Panc1 (cell line): ENCODE measurements at regions not wholly inside any gene's neighbourhood (a gene's known extent, or its start where the extent isn't known, plus 50 kb on each side); places are given as distances from the start of the nearest gene placed in this dataset.

Source experiments
- ATAC-seq: fragments of 200-7000 bp; cut with Tn5 transposase; 2 replicates; pipeline ENCODE4 v1.9.1; 2020; ENCODE audit warnings: mild to moderate bottlenecking, moderate library complexity
- BruUV-seq: library from RNA; stranded (reverse); fragments of 400-500 nt; replicated peaks from 2 replicates; lab custom pipeline; 2021; lab: Mats Ljungman, UMichigan
- CTCF ChIA-PET: fragments of 300-600 bp; sonication (Branson Sonifier 250); formaldehyde crosslinking; loops from one replicate; lab custom pipeline; 2022; ENCODE audit warnings: antibody characterized with exemption; lab: Charles Lee
- POLR2A ChIA-PET: fragments of 300-600 bp; sonication (Branson Sonifier 250); formaldehyde crosslinking; loops from one replicate; lab custom pipeline; 2022; ENCODE audit warnings: antibody characterized with exemption; lab: Charles Lee
- DNase-seq: peaks from one replicate; pipeline ENCODE4 v3.0.0-alpha.2; 2010; ENCODE audit warnings: low read depth, low spot score
- H3K27ac ChIP-seq: 2 replicates; pipeline ENCODE4 v1.5.1; 2011; ENCODE audit warnings: mild to moderate bottlenecking, low read length, inconsistent platforms
- H3K27me3 ChIP-seq: fragments of 200-500 bp; sonication (Bioruptor generic); 2 replicates; pipeline ENCODE4 v1.6.0; 2014; ENCODE audit warnings: low read length, inconsistent platforms; ENCODE audit not compliant: control insufficient read depth, insufficient read depth
- H3K36me3 ChIP-seq: fragments of 200-500 bp; sonication (Bioruptor generic); 2 replicates; pipeline ENCODE4 v1.5.1; 2014; ENCODE audit warnings: inconsistent platforms, mild to moderate bottlenecking, low read length, moderate library complexity; ENCODE audit not compliant: control insufficient read depth, insufficient read depth
- H3K4me1 ChIP-seq: 2 replicates; pipeline ENCODE4 v1.5.1; 2011; ENCODE audit warnings: inconsistent platforms, mild to moderate bottlenecking, low read length, moderate library complexity; ENCODE audit not compliant: control insufficient read depth, insufficient read depth
- H3K4me3 ChIP-seq, 2 experiments: 2 replicates each; pipeline ENCODE4 v1.5.1; 2011 to 2012; ENCODE audit warnings: low read depth in 2 of 2, low read length in 2 of 2, mild to moderate bottlenecking in 2 of 2, inconsistent platforms in 1 of 2, moderate library complexity in 1 of 2
- H3K9me3 ChIP-seq: fragments of 200-500 bp; sonication (Bioruptor generic); 2 replicates; pipeline ENCODE4 v1.5.1; 2014; ENCODE audit warnings: low read depth, mild to moderate bottlenecking, inconsistent platforms, low read length, moderate library complexity; ENCODE audit not compliant: control insufficient read depth, insufficient read depth
- POLR2AphosphoS5 ChIP-seq: IDR thresholded peaks from 2 replicates; pipeline ENCODE4 v1.6.1; 2012; ENCODE audit warnings: mild to moderate bottlenecking, low read depth, low read length, moderate library complexity
- SIN3A ChIP-seq: IDR thresholded peaks from 2 replicates; pipeline ENCODE4 v1.6.1; 2012; ENCODE audit warnings: low read depth, mild to moderate bottlenecking, low read length, moderate library complexity, borderline replicate concordance; ENCODE audit not compliant: insufficient read depth
- TCF7L2 ChIP-seq: IDR thresholded peaks from 2 replicates; pipeline ENCODE4 v1.6.1; 2011; ENCODE audit warnings: mild to moderate bottlenecking, low read depth, low read length, inconsistent platforms
- in situ Hi-C: cut with HindIII; loops from 2 replicates; pipeline ENCODE4 v1.10.0; 2016; ENCODE audit warnings: low sequenced_read_pairs, low pct_unique_long_range_greater_than_20kb
- intact Hi-C: fragments of 100-400 bp; cut with micrococcal nuclease; formaldehyde crosslinking; loops from one replicate; pipeline ENCODE4 v1.10.0; 2022; ENCODE audit not compliant: unreplicated experiment
- TF ChIP-seq, protein P1 (sequence below), 2 experiments: IDR thresholded peaks; 2 replicates each; pipeline ENCODE4 v1.6.1; 2011 to 2012; ENCODE audit warnings: low read depth in 2 of 2, control low read depth in 1 of 2, low read length in 1 of 2, mild to moderate bottlenecking in 1 of 2, moderate library complexity in 1 of 2; ENCODE audit not compliant: insufficient read depth in 1 of 2
- TF ChIP-seq, protein P2 (sequence below): fragments of 450-650 bp; IDR thresholded peaks from 2 replicates; pipeline ENCODE4 v1.5.1; 2017; ENCODE audit warnings: mild to moderate bottlenecking

GRCh38 chr2:129757366-129757914 lies 222.0 kb upstream of the RAB6C start:
- DNase-seq (no peak), ATAC-seq (no peak)
- in situ Hi-C loops, result no loop called here
- TF ChIP-seq, protein P1, sequence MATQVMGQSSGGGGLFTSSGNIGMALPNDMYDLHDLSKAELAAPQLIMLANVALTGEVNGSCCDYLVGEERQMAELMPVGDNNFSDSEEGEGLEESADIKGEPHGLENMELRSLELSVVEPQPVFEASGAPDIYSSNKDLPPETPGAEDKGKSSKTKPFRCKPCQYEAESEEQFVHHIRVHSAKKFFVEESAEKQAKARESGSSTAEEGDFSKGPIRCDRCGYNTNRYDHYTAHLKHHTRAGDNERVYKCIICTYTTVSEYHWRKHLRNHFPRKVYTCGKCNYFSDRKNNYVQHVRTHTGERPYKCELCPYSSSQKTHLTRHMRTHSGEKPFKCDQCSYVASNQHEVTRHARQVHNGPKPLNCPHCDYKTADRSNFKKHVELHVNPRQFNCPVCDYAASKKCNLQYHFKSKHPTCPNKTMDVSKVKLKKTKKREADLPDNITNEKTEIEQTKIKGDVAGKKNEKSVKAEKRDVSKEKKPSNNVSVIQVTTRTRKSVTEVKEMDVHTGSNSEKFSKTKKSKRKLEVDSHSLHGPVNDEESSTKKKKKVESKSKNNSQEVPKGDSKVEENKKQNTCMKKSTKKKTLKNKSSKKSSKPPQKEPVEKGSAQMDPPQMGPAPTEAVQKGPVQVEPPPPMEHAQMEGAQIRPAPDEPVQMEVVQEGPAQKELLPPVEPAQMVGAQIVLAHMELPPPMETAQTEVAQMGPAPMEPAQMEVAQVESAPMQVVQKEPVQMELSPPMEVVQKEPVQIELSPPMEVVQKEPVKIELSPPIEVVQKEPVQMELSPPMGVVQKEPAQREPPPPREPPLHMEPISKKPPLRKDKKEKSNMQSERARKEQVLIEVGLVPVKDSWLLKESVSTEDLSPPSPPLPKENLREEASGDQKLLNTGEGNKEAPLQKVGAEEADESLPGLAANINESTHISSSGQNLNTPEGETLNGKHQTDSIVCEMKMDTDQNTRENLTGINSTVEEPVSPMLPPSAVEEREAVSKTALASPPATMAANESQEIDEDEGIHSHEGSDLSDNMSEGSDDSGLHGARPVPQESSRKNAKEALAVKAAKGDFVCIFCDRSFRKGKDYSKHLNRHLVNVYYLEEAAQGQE (IDR thresholded peaks at IDR 0.05; ENCODE audit: insufficient read depth in 1 of 2, low read depth in 2 of 2, low read length in 1 of 2), result no peak
- ChIA-PET CTCF (no interaction called here), POLR2A (no interaction called here)
- Histone ChIP-seq H3K27me3 (peaks cover 3% of the 10 kb centered on the region; the same call in 1 of the 2 replicates), H3K4me3 (no peak overlapping the region), H3K4me1 (no peaks in the 10 kb centered on the region), H3K9me3 (no peaks in the 10 kb centered on the region), H3K36me3 (no peaks in the 10 kb centered on the region), H3K27ac (no peak overlapping the region)
- intact Hi-C loops, result no loop called here
- BruUV-seq, result no TSS peak

DNA sequence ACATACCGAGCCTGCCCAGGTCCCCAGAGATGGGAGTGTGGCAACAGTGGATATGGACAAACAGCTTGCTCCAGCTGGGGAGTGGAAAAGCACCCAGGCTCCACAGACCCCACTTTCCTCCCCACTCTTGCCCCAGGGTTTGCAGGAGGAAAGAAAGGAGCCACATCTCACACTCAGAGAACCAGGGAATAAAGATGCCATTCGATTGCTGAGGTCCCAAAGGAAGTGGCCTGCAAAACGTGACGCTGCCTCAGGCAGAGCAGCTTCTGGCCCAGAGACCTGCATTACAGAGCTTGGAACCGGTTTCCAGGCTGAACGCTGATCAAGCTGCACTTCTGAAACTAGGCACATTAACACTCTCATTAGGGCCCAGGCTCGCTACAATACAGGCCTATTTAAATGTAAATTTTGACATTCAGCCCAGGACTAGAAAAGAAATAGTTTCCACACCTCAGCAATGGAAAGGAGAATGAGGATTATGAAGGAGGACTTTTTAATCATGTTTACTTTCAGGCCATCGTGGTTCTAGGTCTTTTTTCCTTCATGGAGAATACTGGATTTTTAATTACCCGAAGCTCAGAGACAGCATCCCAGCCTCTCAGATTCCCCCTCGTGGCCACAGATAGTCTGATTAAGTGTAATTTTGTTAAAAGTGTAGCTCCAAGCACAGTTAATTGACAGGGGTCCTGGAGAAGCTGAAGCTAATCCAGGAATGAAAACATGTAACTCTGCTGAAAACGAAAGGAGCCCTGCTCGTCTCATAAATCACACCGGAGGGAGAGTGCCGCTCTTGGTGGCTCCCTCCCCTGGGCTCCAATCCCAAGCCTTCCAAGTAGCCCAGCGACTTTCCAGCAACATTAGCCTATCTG lies 221.3 kb upstream of the RAB6C start:
- DNase-seq (no peak), ATAC-seq (peak; percentile 49; the same call in 1 of the 2 replicates)
- Histone ChIP-seq H3K27me3 (peaks cover 3% of the 10 kb centered on the region; the same call in 1 of the 2 replicates), H3K36me3 (no peaks in the 10 kb centered on the region), H3K4me3 (0 out of 4 replicates have a peak overlapping the region, but pooled peaks of 1 of the 2 experiments have one; percentile 17), H3K4me1 (no peaks in the 10 kb centered on the region), H3K9me3 (no peaks in the 10 kb centered on the region), H3K27ac (no peak overlapping the region)
- TF ChIP-seq POLR2AphosphoS5, result no peak
- TF ChIP-seq, protein P1 (IDR thresholded peaks at IDR 0.05; ENCODE audit: insufficient read depth in 1 of 2, low read depth in 2 of 2, low read length in 1 of 2), result no peak
- no peak for TF ChIP-seq SIN3A
- TF ChIP-seq, protein P2, sequence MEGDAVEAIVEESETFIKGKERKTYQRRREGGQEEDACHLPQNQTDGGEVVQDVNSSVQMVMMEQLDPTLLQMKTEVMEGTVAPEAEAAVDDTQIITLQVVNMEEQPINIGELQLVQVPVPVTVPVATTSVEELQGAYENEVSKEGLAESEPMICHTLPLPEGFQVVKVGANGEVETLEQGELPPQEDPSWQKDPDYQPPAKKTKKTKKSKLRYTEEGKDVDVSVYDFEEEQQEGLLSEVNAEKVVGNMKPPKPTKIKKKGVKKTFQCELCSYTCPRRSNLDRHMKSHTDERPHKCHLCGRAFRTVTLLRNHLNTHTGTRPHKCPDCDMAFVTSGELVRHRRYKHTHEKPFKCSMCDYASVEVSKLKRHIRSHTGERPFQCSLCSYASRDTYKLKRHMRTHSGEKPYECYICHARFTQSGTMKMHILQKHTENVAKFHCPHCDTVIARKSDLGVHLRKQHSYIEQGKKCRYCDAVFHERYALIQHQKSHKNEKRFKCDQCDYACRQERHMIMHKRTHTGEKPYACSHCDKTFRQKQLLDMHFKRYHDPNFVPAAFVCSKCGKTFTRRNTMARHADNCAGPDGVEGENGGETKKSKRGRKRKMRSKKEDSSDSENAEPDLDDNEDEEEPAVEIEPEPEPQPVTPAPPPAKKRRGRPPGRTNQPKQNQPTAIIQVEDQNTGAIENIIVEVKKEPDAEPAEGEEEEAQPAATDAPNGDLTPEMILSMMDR, result no peak
- no peak for TF ChIP-seq TCF7L2
- CTCF ChIA-PET, result no interaction called here
- in situ Hi-C loops, result no loop called here
- POLR2A ChIA-PET, result no interaction called here
- no TSS peak for BruUV-seq
- intact Hi-C loops, result no loop called here
